MCF 10A (cell line): ENCODE measurements at regions not wholly inside any gene's neighbourhood (a gene's known extent, or its start where the extent isn't known, plus 50 kb on each side); places are given as distances from the start of the nearest gene placed in this dataset.

Experiments
- BruUV-seq: library from RNA; stranded (reverse); fragments of 400-500 nt; replicated peaks from 2 replicates; lab custom pipeline; 2021; lab: Mats Ljungman, UMichigan
- CTCF ChIA-PET: fragments of 300-600 bp; sonication (Branson Sonifier 250); formaldehyde crosslinking; extraction: SDS; loops from one replicate; lab custom pipeline; 2021; ENCODE audit warnings: antibody characterized with exemption, inconsistent platforms; lab: Yijun Ruan, JAX
- POLR2A ChIA-PET: fragments of 300-600, 350-650 bp; sonication (Branson Sonifier 250); formaldehyde crosslinking; extraction: SDS; loops from one replicate; lab custom pipeline; 2020; ENCODE audit warnings: antibody characterized with exemption, inconsistent platforms; lab: Yijun Ruan, JAX
- DNase-seq: peaks from one replicate; pipeline ENCODE4 v3.0.0-alpha.2; 2018; ENCODE audit not compliant: unreplicated experiment
- H3K27ac Mint-ChIP-seq: one replicate; pipeline ENCODE4 v1.8.0; 2022; ENCODE audit warnings: mild to moderate bottlenecking, low read depth, mixed read lengths; ENCODE audit not compliant: unreplicated experiment
- H3K27me3 Mint-ChIP-seq: one replicate; pipeline ENCODE4 v1.8.0; 2022; ENCODE audit warnings: mixed read lengths; ENCODE audit not compliant: insufficient read depth, unreplicated experiment
- H3K36me3 Mint-ChIP-seq: one replicate; pipeline ENCODE4 v1.8.0; 2022; ENCODE audit warnings: mild to moderate bottlenecking, moderate library complexity, mixed read lengths; ENCODE audit not compliant: insufficient read depth, unreplicated experiment
- H3K4me1 Mint-ChIP-seq: one replicate; pipeline ENCODE4 v1.8.0; 2022; ENCODE audit warnings: mixed read lengths; ENCODE audit not compliant: insufficient read depth, unreplicated experiment
- H3K4me3 Mint-ChIP-seq: one replicate; pipeline ENCODE4 v1.8.0; 2022; ENCODE audit warnings: mild to moderate bottlenecking, moderate library complexity, mixed read lengths; ENCODE audit not compliant: unreplicated experiment
- H3K9me3 Mint-ChIP-seq: one replicate; pipeline ENCODE4 v1.8.0; 2022; ENCODE audit warnings: mixed read lengths; ENCODE audit not compliant: unreplicated experiment
- intact Hi-C: fragments of 100-400 bp; cut with micrococcal nuclease; formaldehyde crosslinking; loops from 2 replicates; pipeline ENCODE4 v1.14.1; 2022
- TF ChIP-seq, protein P1 (sequence below): fragments of 200-600 bp; IDR thresholded peaks from one replicate; pipeline ENCODE4 v1.8.0; 2022; ENCODE audit warnings: antibody characterized with exemption, mild to moderate bottlenecking; ENCODE audit not compliant: unreplicated experiment

DNA sequence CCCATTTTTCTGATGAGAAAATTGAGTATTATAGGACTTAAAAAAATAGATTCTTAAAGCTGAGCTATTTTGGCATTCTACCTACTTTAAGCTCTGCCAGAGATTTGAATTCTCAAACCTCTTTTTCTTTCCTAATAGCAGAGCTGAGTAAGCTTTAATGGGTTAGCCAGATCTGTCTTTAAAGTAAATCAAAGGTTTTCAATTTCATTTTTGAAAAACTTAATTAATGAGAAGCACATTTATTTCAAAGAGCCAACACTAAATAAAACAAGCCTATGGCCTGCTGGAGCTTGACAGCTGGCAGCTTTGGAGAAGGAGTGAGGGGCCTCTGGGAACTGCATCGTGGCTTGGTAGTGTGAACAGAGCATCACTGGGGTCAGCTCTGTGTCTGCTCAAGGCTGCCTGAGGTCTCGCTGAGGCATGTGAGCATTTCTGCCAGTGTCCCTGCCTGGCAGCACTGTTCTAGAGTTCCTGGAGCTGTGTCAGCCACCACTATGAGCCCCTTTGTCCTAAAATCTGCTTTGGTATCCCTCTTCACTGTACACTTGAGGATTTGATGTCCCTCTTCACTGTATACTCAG, 50.4 kb upstream of the PRSS23 start:
- no TSS peak for BruUV-seq
- H3K9me3 Mint-ChIP-seq = no peaks in the 10 kb centered on the region
- TF ChIP-seq, protein P1, sequence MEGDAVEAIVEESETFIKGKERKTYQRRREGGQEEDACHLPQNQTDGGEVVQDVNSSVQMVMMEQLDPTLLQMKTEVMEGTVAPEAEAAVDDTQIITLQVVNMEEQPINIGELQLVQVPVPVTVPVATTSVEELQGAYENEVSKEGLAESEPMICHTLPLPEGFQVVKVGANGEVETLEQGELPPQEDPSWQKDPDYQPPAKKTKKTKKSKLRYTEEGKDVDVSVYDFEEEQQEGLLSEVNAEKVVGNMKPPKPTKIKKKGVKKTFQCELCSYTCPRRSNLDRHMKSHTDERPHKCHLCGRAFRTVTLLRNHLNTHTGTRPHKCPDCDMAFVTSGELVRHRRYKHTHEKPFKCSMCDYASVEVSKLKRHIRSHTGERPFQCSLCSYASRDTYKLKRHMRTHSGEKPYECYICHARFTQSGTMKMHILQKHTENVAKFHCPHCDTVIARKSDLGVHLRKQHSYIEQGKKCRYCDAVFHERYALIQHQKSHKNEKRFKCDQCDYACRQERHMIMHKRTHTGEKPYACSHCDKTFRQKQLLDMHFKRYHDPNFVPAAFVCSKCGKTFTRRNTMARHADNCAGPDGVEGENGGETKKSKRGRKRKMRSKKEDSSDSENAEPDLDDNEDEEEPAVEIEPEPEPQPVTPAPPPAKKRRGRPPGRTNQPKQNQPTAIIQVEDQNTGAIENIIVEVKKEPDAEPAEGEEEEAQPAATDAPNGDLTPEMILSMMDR = no peak
- H3K27me3 Mint-ChIP-seq = no peaks in the 10 kb centered on the region
- intact Hi-C loops = no loop called here
- POLR2A ChIA-PET = interaction anchor here (1.5 kb wide), 1 partner anchor 11 kb away, joined by 3 read pairs; no protein-coding TSS in a partner anchor
- DNase-seq = no peak
- no peaks in the 10 kb centered on the region for H3K36me3 Mint-ChIP-seq
- H3K4me3 Mint-ChIP-seq = no peak overlapping the region
- no peak overlapping the region for H3K27ac Mint-ChIP-seq
- no peaks in the 10 kb centered on the region for H3K4me1 Mint-ChIP-seq
- CTCF ChIA-PET = interaction anchor here (0.8 to 1.1 kb wide), 2 partner anchors 10 to 12 kb away, joined by 3 to 6 read pairs; no protein-coding TSS in a partner anchor

DNA sequence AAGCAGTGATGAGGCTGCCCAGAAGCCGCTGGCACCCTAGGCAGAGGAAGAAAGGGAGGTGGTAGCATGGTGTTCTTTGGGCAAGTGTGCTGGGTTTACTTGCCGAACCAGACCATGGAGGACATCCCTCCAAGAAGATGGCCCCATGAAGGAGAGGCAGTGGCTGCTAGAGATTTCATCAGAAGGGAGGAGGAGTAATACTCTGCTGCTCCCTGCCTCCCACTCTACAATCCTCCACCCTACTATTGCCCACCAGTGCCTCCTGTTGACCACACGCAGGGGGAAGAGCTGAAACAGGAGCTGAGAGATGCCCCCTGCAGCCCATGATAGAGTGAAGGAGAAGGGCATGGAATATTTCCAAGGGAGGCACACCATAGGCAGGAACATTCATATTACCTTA, 51.0 kb upstream of the PRSS23 start:
- intact Hi-C loops = no loop called here
- Mint-ChIP-seq H3K36me3 (no peaks in the 10 kb centered on the region), H3K4me1 (no peaks in the 10 kb centered on the region), H3K9me3 (no peaks in the 10 kb centered on the region), H3K27ac (no peak overlapping the region), H3K27me3 (no peaks in the 10 kb centered on the region), H3K4me3 (no peak overlapping the region)
- BruUV-seq = no TSS peak
- ChIA-PET CTCF (interaction anchor here (1.1 kb wide), 1 partner anchor 12 kb away, joined by 6 read pairs; no protein-coding TSS in a partner anchor), POLR2A (interaction anchor here (1.5 kb wide), 1 partner anchor 12 kb away, joined by 3 read pairs; no protein-coding TSS in a partner anchor)
- no peak for DNase-seq
- TF ChIP-seq, protein P1 = no peak

DNA sequence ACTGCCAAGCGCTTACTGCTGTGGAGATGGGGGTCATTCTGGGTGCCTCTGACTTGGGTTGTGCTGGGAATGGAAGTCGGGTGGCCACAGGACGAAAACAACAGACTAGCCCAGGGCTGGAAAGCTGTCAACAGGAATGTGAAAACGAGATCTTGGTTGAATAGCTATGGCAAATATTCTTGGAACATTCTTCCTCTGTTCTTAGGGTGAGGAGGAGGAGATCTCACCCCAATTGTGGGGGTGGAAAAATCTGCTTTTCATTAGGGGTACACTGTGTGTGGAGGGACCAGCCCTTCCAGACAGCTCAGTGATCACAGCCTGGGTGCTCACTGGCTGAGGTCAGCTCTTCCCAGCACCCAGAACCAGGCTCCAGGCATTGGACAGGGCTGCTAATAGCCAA, 52.0 kb upstream of the PRSS23 start:
- Mint-ChIP-seq H3K4me3 (no peak overlapping the region), H3K36me3 (no peaks in the 10 kb centered on the region), H3K4me1 (peaks cover 7% of the 10 kb centered on the region), H3K27me3 (no peaks in the 10 kb centered on the region), H3K9me3 (no peaks in the 10 kb centered on the region), H3K27ac (no peak overlapping the region)
- intact Hi-C loops = no loop called here
- no TSS peak for BruUV-seq
- TF ChIP-seq, protein P1 = no peak
- DNase-seq = no peak
- ChIA-PET CTCF (interaction anchor here (0.6 to 1.6 kb wide), 4 partner anchors 8 to 51 kb away, joined by 3 read pairs; no protein-coding TSS in a partner anchor), POLR2A (no interaction called here)

DNA sequence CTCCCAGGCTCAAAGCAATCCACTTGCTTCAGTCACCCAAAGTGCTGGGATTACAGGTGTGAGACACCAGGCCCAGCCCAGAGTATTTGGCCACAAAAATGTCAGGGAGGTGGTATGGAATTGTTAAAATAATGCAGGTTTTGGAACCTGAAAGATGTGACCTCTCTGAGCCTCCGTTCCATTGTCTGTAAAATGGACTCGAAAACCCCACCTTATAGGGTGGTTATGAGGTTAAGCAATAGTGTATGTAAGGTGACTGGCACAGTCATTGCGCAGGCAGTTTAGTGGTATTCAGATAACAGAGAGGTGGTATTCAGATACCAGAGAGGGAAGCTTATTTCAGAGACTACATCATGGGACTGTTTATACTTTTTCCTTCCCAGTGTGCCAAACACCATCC, 52.5 kb upstream of the PRSS23 start:
- Mint-ChIP-seq H3K4me1 (peaks cover 12% of the 10 kb centered on the region), H3K9me3 (no peaks in the 10 kb centered on the region), H3K27me3 (no peaks in the 10 kb centered on the region), H3K27ac (no peak overlapping the region), H3K4me3 (no peak overlapping the region), H3K36me3 (no peaks in the 10 kb centered on the region)
- TF ChIP-seq, protein P1 = no peak
- intact Hi-C loops = no loop called here
- BruUV-seq = no TSS peak
- ChIA-PET CTCF (interaction anchor here (0.6 to 1.6 kb wide), 3 partner anchors 13 to 45 kb away, joined by 3 to 4 read pairs (median 3); no protein-coding TSS in a partner anchor), POLR2A (no interaction called here)
- DNase-seq = no peak
